ENCODE measurements at regions not wholly inside any gene's neighbourhood (a gene's known extent, or its start where the extent isn't known, plus 50 kb on each side); places are given as distances from the start of the nearest gene placed in this dataset.
"Not testable (repeated sequence)": the region's sequence is repeated elsewhere in the genome, so short reads cannot be mapped to it uniquely, and the experiment has no call there.

DNA sequence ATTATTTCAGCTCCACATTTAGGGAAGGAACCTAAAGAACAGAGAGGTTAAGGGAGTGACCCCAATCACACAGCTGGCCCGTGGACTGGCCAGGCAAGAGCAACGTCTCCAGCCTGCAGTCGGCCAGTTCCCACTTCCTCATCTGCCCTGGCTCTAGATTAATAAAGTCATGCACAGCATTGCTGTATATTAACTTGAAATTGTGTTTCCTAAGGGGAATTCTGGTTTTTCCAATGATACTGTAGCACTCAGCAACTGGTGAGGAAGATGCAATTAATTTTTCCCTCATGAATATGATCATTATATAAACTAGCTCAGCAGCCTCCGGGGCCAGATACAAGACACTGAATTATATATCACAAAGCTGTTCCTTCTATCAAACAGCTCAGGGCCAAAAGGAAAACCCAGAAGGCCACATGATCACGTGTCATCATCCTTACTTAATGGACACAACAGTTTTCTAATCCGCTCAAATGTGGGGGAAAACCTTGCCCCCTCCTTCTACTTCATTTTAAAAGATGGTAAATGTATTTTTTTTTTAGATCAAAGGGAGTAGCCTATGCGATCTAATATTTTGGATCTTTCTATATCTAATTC, 295.3 kb upstream of the PRKCQ start:
- no peak for DNase-seq (ENCODE audit: low spot score)

DNA sequence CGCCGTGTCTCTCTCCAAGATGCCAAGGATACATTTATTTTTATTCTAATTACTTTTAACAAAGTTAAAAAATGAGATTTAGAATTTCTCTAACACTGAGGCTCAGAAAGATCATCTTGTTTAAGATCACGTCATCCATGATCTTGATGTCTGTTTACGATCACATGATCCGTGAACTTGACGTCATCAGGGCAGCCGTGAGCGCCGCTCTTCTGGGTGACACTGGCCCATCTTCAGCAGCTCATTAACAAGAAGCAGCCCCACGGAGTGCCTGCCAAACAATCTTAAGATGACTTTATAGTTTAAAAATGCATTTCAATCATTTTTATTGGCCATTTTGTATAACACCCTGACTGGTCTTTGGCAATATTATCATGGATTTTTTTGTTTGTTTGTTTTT, 291.1 kb upstream of the PRKCQ start:
- no peak for DNase-seq (ENCODE audit: low spot score)

DNA sequence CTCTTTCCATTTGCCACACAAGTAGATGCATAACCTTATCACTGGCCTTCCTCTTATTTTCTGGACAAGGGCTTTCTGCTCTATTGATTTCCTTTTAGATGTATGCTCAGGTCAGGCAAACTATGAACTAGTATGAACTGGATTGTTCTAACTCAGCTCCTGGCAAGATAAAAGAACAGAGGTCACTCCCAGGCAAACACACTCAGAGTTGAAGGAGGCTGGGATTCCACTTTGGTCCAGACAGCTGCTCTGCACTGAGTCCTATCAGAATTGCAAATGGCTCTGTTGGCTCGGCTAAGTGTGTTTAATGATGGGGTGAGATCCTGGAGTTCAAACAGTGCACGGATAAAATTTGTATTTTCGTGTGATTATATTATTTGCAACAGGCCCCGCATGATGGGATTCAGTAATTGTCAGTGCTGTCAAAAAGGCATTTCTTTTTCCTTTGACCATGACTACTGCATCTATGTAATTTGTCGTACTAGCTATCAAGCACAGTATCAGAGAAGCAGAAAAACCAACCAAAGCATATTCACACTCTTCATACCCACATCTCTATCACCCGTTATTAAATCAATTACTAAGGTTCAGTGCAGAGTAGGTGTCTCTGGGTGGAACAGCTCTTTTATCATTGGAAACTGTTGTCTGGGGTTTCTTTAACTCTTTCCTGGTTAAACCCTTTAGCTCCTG, 288.1 kb upstream of the PRKCQ start:
- DNase-seq (ENCODE audit: low spot score), result no peak

DNA sequence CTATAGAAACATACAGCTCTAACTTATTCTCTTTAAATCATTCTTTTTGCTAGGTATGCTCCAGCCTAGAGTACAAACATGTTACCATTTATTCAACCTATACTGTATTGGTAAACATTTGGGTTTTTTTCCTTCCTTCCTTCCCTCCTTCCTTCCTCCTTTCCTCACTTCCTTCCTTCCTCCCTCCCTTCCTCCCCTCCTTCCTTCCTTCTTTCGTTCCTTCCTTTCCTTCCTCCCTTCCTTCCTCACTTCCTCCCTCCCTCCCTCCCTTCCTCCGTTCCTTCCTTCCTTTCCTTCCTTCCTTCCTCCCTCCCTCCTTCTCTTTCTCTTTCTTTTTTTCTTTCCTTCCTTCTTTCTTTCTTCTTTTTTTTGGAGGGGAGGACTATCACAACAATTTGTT, 286.7 kb upstream of the PRKCQ start:
- no peak for DNase-seq (ENCODE audit: low spot score)

DNA sequence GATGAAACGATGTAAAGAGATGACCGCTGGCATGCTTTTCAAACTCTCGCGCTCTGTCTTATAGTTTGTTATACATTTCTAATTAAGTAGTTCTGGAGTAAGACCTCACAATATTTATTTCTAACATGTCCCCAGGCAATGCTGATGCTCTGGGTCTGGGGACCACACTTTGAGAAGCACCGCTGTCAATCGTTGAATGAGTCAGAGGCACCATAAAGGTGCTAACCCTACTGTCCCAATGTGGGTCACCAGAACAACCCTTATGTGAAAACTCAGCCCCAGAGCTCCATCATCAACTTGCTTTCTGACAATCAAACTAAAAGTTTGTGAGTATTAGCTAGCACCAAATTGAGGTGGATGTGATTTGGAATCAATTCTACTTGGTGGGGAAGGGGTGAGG, 284.1 kb upstream of the PRKCQ start:
- DNase-seq (ENCODE audit: low spot score), result no peak

DNA sequence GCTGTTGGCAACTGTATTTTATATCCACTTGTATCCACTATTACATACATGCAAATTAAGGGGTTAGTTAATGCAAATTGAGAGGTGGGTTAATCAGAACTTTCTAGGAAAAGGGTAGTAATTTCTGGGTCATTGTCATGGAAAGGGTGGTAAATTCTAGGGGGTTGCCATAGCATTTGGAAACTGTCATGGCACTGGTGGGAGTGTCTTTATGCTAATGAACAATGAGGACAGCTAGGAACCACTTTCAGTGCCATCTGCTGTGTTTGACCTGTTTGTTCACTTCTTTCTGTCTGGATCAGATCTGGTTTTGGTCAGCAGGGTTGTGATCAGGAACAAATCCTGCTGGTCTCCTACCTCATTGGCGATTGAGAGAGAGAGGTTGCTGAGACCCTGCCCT, 283.3 kb upstream of the PRKCQ start:
- DNase-seq (ENCODE audit: low spot score), result no peak

DNA sequence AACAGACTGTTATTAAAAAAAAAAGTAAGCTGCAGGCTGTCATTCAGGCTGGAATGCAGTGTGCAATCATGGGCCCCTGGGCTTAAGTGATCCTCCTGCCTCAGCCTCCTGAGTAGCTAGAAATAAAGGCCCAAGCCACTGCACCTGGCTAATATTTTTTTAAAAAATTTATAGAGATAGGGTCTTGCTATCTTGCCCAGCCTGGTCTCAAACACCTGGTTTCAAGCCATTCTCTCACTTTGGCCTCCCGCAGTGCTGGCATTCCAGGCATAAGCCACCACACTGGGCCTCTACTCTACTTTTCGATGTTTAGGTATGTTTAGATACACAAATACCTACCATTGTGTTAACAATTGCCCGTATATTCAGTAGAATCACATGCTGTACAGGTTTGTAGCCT, 270.4 kb upstream of the PRKCQ start:
- no peak for DNase-seq (ENCODE audit: low spot score)

DNA sequence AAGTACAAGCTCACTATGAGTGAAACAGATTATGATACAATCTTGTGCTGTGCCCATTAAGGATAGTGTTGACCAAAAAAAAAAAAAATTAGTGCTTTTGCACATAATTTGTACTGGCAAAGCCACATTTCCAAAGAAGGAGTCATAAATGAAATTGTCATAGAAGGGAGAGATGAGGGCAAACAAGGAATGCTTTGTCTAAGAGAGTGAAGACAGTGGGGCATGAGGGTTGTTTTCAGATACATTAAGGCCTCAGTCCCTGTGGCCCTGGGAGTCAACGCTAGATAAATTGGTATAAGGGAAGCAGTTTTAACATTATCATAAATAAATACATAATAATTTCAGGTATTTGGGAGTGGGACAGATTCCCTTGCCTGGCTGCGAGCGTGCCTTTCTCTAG, 267.5 kb upstream of the PRKCQ start:
- DNase-seq (ENCODE audit: low spot score), result no peak

DNA sequence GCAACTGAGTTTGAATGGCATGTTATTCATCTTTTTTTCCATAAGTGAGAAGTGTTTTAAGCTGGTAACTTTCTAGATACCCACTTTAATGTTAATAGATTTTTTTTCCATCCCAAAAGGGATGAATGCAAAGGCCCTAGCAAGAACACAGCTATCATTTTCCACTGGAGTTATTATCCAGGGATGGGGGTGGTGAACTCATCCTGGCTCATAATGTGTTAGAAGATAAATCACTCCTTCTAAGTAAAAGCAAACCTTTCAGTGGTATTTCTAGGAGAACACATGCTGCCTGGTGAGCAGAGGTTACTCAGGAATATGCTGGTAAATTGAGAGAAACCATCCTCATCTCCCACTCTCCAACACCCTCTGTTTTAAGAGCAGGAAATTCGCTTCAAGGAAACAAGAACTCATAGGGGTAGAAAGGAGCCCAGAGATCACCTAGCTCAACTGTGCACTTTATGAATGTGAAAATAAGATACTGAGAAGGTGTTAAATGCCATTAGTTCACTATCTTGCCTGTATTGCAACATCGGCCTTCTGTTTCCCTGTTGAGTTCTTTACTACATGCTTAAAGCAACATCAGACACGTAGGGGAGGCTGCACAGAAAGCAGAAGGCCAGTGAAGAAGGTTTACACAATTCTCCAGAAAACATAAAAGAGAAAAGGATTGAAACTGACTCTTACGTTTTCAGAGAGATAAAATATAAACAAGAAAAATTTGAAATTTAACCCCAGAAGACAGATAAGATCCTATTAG, 264.0 kb upstream of the PRKCQ start:
- DNase-seq (ENCODE audit: low spot score), result no peak

DNA sequence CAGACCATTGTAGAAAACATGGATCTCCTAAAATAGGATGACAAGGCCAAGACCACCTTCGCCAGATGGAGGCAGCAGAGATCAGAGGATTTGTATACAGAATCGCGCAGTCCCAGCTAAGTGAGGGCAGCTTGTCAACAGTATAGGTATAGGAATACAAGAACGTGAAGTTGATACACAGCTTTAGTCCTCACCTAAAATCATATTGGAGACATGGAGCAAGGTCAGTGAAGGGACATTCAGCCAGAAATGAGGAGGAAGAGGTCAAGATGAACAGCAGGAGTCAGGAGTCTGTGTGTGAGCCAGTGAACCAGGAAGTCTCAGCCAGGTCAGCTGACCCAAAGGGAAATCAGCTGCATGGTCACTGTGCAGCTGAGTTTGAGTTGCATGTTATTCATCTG, 263.4 kb upstream of the PRKCQ start:
- DNase-seq (ENCODE audit: low spot score), result no peak

DNA sequence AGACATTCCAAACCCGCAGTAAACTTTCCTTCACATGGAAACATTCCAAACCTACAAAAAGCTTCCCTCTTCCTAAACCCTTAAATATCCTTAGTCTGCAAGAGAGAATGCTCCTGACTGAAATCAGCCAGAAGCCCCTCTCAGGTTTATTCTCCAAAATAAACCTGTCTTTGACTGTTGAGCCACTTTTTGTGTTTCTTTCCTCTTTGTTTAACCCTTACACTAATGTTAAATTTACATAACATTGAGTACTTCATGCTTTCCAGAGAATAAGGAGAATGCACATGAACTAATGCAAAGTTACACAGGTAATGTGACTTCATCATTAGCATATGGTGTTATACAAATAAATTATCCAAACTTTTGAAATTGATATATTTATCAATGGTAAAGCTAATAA, 262.6 kb upstream of the PRKCQ start:
- DNase-seq (ENCODE audit: low spot score), result no peak

DNA sequence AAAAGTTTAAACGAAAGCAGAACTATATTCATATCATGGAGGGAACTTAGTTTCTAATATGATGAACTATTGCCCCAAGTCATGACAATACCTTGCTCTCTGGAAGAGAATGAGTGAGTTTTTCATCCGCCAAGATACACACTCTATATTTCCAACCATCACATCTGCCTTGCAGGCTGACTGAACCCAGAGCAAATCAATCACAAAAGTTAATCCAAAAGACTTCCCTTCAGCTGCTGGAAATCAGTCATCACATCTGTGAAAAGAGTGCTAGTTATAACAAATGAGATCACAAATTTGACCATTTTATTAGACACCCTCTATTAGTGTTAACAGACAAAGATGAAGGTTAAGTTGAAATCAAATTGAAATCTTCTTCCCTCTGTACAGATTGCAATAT, 261.7 kb upstream of the PRKCQ start:
- DNase-seq (ENCODE audit: low spot score), result no peak

DNA sequence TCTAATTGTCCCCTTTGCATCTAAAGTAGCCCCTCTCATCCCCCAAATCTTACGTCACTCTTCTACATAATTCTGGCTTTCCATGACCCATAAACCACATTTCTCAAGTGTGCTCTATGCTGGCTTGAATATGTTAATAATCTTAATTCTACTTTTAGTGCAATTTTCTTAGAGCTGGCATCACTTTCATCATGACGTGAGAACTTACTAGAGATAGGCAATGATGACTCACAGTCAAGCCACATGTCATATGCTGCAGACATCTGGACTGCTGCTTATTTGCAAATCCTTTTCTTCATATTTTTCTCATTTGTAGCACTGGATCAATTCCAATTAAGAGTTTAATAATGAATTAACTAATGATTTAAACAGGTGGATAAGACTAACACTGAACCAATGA, 260.7 kb upstream of the PRKCQ start:
- DNase-seq (ENCODE audit: low spot score), result no peak

DNA sequence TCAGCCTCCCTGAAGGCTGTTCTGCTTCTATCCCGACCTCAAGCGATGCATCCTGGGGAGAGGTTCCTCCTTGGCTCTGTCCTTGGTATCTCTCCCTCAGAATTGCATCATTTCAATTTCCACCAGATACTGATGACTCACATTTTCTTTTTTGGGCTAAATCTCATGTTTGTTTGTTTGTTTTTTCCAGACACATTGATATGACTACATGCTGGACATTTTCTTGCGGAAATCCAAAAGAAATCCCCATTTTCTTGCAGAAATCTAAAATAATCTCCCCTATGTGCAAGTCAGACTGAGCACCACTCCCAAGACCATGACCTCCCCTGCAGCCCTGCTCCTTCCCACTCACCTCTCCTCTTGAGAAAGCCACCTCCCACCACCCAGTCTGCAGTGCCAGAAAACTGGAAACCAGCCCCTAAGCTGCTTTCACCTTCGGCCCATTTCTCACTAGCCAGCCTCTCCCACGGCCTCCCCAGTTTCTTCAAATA, 260.2 kb upstream of the PRKCQ start:
- no peak for DNase-seq (ENCODE audit: low spot score)

DNA sequence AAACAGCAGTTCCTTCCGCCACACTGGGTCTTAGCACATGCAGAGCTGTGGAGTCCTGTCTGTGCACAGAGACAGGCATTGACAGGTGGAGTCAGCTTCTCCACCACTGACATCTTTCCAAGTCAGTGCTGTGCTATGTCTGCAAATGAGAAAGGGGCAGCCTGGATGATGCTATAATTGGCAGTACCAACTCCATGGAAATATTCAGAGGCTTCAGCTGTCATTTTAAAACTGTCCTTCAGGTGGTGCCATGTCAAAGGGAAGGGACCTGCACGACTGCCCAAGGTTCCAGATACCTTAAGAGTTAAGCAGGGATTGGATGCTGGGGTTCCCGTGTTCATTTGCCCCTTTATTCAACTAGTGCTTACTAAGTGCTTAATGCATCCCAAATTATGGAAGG, 258.0 kb upstream of the PRKCQ start:
- DNase-seq (ENCODE audit: low spot score), result no peak

DNA sequence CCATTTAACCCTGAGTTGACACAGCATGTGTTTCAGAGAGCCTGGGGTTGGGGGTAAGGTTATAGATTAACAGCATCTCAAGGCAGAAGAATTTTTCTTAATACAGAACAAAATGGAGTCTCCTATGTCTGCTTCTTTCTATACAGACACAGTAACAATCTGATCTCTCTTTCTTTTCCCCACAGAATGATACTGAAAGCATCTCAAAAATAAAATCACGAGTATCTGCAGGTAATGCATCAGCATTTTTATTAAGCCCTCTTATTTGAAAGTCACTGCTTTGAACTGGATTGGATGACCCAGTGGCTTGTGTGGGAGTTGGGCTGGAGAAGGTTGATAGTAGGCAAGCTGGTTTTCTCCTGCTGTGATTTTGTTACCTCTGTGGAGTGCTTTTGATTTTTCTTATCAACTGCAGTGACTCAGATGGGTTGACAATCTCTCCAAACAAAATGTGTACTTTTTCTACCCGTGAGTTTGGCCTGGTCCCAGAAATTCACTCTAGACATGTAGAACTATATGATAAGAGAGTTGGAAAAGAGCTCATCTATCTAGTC, 253.5 kb upstream of the PRKCQ start:
- no peak for DNase-seq (ENCODE audit: low spot score)

DNA sequence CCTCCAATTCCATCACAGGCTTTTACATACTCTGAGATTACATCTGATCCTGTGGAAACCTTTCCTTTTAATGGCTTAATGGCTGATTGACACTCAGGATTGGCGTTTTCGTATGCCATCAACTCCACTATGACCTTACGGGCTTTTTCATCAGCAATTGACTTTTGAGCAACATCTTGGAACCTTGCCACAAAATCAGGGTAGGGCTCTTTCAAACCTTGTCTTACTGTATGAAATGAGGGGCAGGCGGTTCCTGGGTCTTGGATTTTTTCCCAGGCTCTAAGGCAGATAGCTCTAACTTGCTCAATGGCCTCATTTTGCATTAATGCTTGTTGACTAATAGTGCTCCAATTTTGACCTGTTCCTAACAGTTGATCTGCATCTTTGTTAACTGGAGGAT, 250.9 kb upstream of the PRKCQ start:
- not testable (repeated sequence) for DNase-seq (ENCODE audit: low spot score)

DNA sequence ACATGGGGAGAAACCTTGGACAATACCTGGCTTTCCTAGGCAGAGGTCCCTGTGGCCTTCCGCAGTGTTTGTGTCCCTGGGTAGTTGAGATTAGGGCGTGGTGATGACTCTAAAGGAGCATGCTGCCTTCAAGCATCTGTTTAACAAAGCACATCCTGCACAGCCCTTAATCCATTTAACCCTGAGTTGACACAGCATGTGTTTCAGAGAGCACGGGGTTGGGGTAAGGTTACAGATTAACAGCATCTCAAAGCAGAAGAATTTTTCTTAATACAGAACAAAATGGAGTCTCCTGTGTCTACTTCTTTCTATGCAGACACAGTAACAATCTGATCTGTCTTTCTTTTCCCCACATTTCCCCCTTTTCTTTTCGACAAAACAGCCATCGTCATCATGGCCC, 244.7 kb upstream of the PRKCQ start:
- not testable (repeated sequence) for DNase-seq (ENCODE audit: low spot score)

DNA sequence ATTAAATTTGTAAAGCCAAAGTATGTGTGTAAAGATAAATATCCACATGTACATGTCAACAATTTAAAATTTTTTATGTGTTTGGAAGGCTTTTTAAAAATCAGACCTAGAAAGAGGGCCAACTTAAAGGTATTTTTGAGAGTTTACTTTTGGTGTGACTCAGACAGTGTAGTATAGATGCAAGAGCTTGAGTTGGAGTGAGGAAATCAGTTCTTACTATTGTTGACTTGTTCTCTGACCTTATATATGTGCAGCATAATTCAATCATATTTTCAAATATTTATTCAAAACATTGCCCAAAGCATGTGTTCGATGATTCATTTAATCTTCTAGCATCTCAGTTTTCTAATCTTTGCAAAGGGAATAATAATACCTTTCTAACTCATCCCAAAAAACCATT, 243.7 kb upstream of the PRKCQ start:
- no peak for DNase-seq (ENCODE audit: low spot score)

DNA sequence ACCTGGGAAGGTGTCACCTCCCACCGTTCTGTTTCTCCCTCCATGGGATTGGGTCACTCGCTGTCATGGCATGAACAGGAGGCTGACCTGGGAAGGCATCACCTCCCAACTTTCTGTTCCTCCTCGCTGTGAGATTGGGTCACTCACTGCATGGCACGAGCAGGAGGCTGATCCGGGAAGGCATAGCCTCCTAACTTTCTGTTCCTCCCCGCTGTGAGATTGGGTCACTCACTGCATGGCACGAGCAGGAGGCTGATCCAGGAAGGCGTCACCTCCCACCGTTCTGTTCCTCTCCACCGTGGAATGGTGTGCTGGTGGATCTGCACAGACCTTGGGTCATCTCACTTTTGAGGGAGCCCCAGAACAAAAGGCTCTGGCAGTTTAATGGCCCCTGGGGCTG, 239.2 kb upstream of the PRKCQ start:
- DNase-seq (ENCODE audit: low spot score), result no peak

DNA sequence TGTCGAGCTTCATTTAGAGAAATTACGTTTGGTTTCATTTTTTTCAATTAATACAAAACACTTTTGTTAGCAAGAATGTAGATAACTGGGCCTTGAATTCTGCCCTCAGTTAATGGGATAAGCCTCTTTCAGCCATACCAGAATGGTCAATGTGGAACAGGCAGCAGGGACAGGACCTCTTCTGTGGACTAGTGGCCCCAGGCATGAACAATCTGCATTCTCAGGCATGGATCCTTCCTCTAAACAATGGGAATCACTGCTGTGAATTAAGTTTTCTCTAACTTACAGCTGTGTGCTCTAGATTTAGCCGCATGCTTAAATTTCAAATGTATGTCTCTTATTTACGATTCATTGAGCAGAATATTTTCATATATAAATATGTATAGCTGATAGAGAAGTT, 237.7 kb upstream of the PRKCQ start:
- no peak for DNase-seq (ENCODE audit: low spot score)

DNA sequence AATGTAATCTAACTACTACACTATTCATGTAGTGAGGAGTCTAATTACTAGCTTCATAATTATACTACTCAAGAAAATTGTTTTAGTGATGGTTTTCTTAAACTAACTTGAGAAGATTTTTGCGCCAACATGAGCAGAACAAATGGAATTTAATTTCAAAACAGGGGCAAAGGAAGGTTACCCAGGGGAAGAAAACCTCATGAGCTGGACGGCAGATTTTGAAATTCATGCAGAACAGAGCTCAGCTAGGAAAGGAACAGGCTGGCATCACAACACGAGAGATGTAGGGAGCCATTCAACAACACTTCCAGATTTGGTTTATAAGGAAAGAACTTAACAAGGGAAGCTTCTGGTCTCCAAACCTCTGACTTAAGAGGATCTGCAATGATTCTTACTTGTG, 235.3 kb upstream of the PRKCQ start:
- no peak for DNase-seq (ENCODE audit: low spot score)

DNA sequence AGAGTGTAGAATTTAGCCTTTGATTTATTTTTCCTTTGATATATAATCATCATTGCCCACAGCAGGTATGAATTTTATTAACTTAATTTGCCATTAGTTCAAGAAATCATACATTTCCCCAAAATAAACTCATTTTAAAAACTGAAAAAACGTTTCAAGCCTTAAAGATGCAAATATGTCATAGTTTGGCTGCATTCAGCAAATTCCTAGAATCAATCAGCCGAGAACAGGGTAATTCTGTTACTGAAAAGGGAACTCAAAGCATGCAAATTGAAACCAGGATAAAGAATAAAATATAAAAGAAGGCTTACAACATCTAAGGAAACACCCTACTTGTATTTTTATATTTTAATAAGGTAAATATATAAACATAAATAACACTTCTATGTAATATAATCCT, 233.8 kb upstream of the PRKCQ start:
- no peak for DNase-seq (ENCODE audit: low spot score)
